ENCODE measurements at regions not wholly inside any gene's neighbourhood (a gene's known extent, or its start where the extent isn't known, plus 50 kb on each side); places are given as distances from the start of the nearest gene placed in this dataset.

DNA sequence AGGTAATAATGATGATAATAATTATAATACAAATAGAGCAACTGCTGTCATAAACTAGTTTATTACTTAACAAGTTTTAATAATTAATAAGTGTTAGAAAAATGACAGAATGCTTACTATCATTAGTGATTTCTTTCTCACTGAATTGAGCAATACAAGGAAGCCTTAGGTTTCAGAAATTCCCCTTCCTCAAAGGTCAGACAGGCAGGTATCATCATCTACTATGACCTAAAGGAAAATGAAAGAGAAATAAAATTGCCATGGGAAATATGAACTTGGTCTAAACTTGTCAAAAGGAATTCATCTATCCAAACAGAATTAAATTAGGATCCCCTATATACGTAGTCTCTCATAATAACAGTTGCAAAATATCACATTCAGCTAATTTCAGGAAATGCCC, 56.3 kb upstream of the SLC7A11 start:
- TF ChIP-seq, protein P1, sequence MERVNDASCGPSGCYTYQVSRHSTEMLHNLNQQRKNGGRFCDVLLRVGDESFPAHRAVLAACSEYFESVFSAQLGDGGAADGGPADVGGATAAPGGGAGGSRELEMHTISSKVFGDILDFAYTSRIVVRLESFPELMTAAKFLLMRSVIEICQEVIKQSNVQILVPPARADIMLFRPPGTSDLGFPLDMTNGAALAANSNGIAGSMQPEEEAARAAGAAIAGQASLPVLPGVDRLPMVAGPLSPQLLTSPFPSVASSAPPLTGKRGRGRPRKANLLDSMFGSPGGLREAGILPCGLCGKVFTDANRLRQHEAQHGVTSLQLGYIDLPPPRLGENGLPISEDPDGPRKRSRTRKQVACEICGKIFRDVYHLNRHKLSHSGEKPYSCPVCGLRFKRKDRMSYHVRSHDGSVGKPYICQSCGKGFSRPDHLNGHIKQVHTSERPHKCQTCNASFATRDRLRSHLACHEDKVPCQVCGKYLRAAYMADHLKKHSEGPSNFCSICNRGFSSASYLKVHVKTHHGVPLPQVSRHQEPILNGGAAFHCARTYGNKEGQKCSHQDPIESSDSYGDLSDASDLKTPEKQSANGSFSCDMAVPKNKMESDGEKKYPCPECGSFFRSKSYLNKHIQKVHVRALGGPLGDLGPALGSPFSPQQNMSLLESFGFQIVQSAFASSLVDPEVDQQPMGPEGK (CRISPR knock-in tag; IDR thresholded peaks at IDR 0.05; ENCODE audit: borderline replicate concordance): no peak
- TF ChIP-seq RARB (CRISPR knock-in tag; IDR thresholded peaks at IDR 0.05): no peak

All from SK-N-SH treated with all-trans-retinoic acid at 6 μM for 48 hours (cell line).